ENCODE measurements at regions not wholly inside any gene's neighbourhood (a gene's known extent, or its start where the extent isn't known, plus 50 kb on each side); places are given as distances from the start of the nearest gene placed in this dataset.

DNA sequence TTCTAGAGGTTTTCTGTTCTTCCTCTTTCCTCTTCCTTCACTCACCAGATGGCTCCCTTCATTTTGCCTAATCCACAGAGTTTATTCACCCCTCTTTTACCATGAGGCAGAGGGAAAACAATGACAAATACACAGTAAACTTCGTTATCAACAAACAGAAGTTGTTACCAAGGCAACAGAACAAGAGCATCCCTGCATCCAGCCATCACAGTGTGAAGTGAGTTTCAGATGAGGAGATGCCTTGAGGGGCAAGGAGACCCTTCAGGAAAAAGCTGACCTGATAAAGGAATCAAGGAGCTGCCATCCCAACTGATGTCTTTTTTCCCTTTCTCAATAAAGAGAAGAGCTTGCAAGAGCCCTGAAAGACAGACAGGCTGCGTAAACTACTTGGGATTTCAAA, 195.3 kb downstream of the BRINP2 start:
- no peak overlapping the region for H3K4me3 ChIP-seq
- no peaks in the 10 kb centered on the region for H3K36me3 ChIP-seq (ENCODE audit: insufficient read depth, low read length)
- H3K27ac ChIP-seq: no peak overlapping the region
- H3K9me3 ChIP-seq (ENCODE audit: low read depth, low read length): no peaks in the 10 kb centered on the region
- no peak for DNase-seq (ENCODE audit: low read depth, low spot score)
- no peak overlapping the region for H3K9ac ChIP-seq (ENCODE audit: insufficient read length)
- TF ChIP-seq EZH2 (IDR thresholded peaks at IDR 0.05) (no peak), FOXP2 (optimal IDR thresholded peaks at IDR 0.05; ENCODE audit: control extremely low read depth, extremely low read length, insufficient read depth) (no peak), POLR2AphosphoS5 (IDR thresholded peaks at IDR 0.05; ENCODE audit: borderline replicate concordance, low read depth, low read length) (no peak)

DNA sequence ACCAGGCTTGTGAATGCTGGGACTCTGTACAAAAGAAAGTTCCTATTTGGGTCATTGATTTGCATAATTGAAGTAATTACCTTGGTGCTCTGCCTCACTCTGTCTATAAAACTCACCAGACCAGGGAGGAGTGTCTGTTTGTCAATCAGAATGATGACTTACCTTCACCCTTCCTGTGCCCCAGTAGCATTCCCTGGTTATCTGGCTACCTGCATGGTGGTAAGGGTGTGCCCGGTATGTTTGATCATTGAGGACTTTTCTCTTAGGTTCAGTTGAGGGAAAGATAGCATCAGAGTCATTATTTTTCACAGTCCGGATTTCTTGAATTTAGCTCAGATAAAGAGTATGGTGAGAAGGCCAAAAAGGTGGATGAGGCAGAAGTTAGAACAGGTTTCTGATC, 190.0 kb downstream of the BRINP2 start:
- Histone ChIP-seq H3K9me3 (ENCODE audit: low read depth, low read length) (no peaks in the 10 kb centered on the region), H3K9ac (ENCODE audit: insufficient read length) (no peak overlapping the region), H3K4me3 (no peak overlapping the region), H3K27ac (no peak overlapping the region), H3K36me3 (ENCODE audit: insufficient read depth, low read length) (no peaks in the 10 kb centered on the region)
- TF ChIP-seq POLR2AphosphoS5 (IDR thresholded peaks at IDR 0.05; ENCODE audit: borderline replicate concordance, low read depth, low read length): no peak
- no peak for TF ChIP-seq EZH2 (IDR thresholded peaks at IDR 0.05)
- TF ChIP-seq FOXP2 (optimal IDR thresholded peaks at IDR 0.05; ENCODE audit: control extremely low read depth, extremely low read length, insufficient read depth): no peak
- DNase-seq (ENCODE audit: low read depth, low spot score): no peak

DNA sequence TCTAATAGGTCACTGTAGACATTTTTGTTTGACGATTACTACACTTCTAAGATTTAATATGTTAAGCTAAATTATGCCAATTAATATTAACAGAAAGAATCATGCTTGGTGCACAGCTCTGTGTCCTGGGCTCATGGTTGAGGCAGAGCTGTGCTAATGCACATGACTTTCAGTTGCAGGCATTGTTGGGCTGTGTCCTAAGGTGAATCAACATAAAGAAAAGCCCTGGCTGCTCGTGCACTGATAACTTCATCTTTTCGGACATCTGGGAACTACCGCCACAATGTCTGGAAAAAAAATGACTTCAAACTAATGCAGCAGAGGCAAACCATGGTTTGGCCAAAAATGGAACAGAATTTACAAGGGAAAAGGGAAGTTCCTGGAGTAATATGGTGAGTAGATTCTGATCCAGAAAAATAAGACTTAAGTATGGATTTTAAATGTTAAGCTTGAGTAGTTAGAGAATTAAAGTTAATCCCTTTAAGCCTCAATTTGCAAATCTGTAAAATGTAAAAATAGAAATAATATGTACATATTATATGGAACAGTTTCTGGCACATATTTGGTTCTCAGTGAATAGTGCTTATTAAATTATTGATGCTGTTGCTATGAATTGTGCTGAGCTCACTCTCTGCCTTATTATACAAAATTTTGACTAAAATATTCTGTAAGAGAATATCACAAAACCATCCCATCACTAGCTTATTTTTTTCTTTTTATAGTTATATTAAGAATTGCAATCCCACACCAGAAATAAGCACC, 186.1 kb downstream of the BRINP2 start:
- no peak for DNase-seq (ENCODE audit: low read depth, low spot score)
- Histone ChIP-seq H3K36me3 (ENCODE audit: insufficient read depth, low read length) (no peaks in the 10 kb centered on the region), H3K9me3 (ENCODE audit: low read depth, low read length) (no peaks in the 10 kb centered on the region), H3K27ac (no peak overlapping the region), H3K4me3 (no peak overlapping the region), H3K9ac (ENCODE audit: insufficient read length) (no peak overlapping the region)
- TF ChIP-seq EZH2 (IDR thresholded peaks at IDR 0.05) (no peak), FOXP2 (optimal IDR thresholded peaks at IDR 0.05; ENCODE audit: control extremely low read depth, extremely low read length, insufficient read depth) (no peak)

DNA sequence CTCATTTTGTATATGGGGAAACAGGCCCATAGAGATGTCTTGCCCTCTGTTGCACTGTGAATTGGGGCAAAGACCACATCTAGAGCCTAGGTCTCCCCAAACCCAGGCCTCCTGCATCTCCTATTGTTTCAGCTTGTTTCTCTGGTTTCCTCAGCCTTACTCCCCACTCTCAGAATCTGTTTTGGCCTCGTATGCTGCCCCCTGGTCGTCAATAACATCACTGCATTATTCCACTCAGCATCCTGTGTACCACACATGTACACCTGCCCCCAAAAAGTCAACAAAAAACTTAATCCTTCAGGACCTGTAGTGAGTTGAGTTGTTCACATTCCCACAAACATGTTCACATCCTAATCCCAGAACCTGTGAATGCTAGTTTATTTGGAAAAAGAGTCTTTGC, 184.8 kb downstream of the BRINP2 start:
- no peak overlapping the region for H3K4me3 ChIP-seq
- H3K36me3 ChIP-seq (ENCODE audit: insufficient read depth, low read length): no peaks in the 10 kb centered on the region
- H3K27ac ChIP-seq: no peak overlapping the region
- H3K9me3 ChIP-seq (ENCODE audit: low read depth, low read length): no peaks in the 10 kb centered on the region
- no peak for DNase-seq (ENCODE audit: low read depth, low spot score)
- TF ChIP-seq POLR2AphosphoS5 (IDR thresholded peaks at IDR 0.05; ENCODE audit: borderline replicate concordance, low read depth, low read length): no peak
- TF ChIP-seq FOXP2 (optimal IDR thresholded peaks at IDR 0.05; ENCODE audit: control extremely low read depth, extremely low read length, insufficient read depth): no peak
- TF ChIP-seq EZH2 (IDR thresholded peaks at IDR 0.05): no peak
- H3K9ac ChIP-seq (ENCODE audit: insufficient read length): no peak overlapping the region

DNA sequence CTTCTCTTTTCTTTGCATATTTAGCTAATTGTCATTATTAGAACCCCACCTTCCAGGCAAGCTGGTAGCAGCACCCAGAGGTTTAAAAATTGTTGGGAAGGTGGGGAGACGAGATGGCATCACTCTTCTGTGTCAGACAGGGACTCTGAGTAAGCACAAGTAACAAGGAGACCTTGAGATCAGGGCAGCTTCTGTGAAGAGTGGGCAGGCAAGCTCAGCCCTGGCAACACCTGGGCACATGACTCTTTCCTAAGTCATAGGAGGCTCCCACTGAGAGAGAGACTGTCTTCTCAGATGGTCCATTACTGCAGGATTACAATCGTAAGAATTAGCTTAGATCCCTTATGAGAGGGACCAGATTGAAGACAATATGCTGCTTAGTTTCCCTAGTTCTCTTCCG, 183.5 kb downstream of the BRINP2 start:
- no peaks in the 10 kb centered on the region for H3K9me3 ChIP-seq (ENCODE audit: low read depth, low read length)
- no peak overlapping the region for H3K9ac ChIP-seq (ENCODE audit: insufficient read length)
- no peak overlapping the region for H3K4me3 ChIP-seq
- no peaks in the 10 kb centered on the region for H3K36me3 ChIP-seq (ENCODE audit: insufficient read depth, low read length)
- no peak for DNase-seq (ENCODE audit: low read depth, low spot score)
- TF ChIP-seq POLR2AphosphoS5 (IDR thresholded peaks at IDR 0.05; ENCODE audit: borderline replicate concordance, low read depth, low read length) (no peak), FOXP2 (optimal IDR thresholded peaks at IDR 0.05; ENCODE audit: control extremely low read depth, extremely low read length, insufficient read depth) (no peak)
- no peak overlapping the region for H3K27ac ChIP-seq

DNA sequence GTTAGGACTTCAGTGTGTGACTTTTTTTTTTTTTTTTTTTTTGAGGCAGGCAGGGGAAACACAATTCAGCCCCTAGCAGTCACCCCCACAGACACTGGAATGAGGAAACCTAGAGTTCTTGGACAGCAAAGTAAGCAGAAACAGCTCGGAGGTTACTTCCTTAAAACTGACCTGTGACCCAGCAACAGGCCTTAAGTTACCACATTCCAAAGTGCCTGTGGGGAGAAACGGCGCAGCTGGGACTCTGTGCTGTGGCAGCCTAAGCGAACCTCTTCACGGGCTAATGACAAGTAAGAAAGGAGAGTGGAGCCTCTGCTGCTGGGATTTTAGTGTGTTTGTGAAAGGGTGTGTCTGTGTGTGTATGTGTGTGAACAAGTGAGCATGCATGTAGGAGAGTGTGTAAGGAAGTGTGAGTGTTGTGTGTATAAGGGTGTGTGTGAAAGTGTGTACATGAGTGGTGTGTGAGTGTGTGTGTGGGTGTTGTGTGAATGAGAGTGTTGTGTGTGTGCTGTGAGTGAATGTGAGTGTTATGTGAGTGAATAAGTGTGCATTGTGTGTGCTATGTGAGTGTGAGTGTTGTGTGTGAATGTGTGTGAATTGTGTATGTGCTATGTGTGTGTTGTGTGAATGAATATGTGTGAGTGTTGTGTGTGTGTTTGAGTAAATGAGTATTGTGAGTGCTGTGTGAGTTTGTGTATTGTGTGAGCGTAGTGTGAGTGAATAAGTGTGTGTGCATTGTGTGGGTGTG, 180.8 kb downstream of the BRINP2 start:
- no peak overlapping the region for H3K4me3 ChIP-seq
- no peak for DNase-seq (ENCODE audit: low read depth, low spot score)

DNA sequence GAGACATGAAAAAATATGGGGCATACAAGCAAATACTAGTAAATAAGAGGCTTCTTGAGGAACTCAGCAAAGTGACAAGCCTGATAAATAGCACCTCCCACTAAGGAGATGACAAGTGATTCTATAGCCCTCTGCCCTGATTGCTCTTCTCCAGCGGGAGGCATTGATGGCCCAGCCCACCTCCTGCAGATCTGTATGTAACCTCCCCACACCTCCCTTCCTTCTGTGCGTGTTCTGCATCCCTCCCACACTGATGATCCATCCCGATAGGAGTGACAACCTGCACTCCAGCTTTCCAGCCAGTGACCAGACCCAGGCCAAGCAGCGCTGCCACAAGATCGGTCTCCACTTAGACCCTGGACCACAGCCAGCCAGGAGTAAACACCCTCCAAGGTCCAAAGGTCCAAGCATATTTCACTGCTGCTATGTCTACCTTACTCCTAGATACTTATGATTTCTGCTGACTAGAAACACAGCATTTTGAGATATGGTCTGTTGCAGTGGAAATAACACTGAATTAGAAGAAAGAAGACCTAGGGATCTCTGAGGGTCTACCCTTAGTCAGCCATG, 176.1 kb downstream of the BRINP2 start:
- no peak overlapping the region for H3K4me3 ChIP-seq
- H3K9ac ChIP-seq (ENCODE audit: insufficient read length): no peak overlapping the region
- no peaks in the 10 kb centered on the region for H3K36me3 ChIP-seq (ENCODE audit: insufficient read depth, low read length)
- no peak for DNase-seq (ENCODE audit: low read depth, low spot score)
- no peak for TF ChIP-seq EZH2 (IDR thresholded peaks at IDR 0.05)
- TF ChIP-seq POLR2AphosphoS5 (IDR thresholded peaks at IDR 0.05; ENCODE audit: borderline replicate concordance, low read depth, low read length): no peak
- no peaks in the 10 kb centered on the region for H3K9me3 ChIP-seq (ENCODE audit: low read depth, low read length)
- no peak overlapping the region for H3K27ac ChIP-seq

More for the DNA sequence above, 180.8 kb downstream of the BRINP2 start:
- Histone ChIP-seq H3K36me3 (ENCODE audit: insufficient read depth, low read length) (no peaks in the 10 kb centered on the region), H3K9ac (ENCODE audit: insufficient read length) (no peak overlapping the region), H3K9me3 (ENCODE audit: low read depth, low read length) (no peaks in the 10 kb centered on the region), H3K27ac (no peak overlapping the region)
- TF ChIP-seq POLR2AphosphoS5 (IDR thresholded peaks at IDR 0.05; ENCODE audit: borderline replicate concordance, low read depth, low read length) (no peak), FOXP2 (optimal IDR thresholded peaks at IDR 0.05; ENCODE audit: control extremely low read depth, extremely low read length, insufficient read depth) (no peak), EZH2 (IDR thresholded peaks at IDR 0.05) (no peak)

DNA sequence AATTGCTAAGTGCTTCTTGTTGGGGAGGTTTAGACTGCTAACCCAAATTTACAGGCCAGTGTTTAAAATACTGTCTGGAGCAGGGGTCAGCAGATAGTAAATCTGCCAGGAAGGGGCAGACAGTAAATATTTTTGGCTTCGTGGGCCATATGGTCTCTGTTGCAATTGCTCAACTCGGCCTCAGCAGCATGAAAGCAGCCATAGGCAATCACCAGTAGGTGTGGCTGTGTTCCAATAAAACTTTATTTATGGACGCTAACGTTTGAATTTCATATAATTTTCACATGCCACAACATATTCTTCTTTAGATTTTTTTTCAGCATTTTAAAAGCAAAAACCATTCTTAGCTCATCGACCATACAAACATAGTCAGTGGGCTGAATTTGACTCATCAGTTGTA, 172.7 kb downstream of the BRINP2 start:
- no peak overlapping the region for H3K27ac ChIP-seq

More for the DNA sequence above, 172.7 kb downstream of the BRINP2 start:
- no peaks in the 10 kb centered on the region for H3K36me3 ChIP-seq (ENCODE audit: insufficient read depth, low read length)
- no peaks in the 10 kb centered on the region for H3K9me3 ChIP-seq (ENCODE audit: low read depth, low read length)
- no peak overlapping the region for H3K9ac ChIP-seq (ENCODE audit: insufficient read length)
- TF ChIP-seq POLR2AphosphoS5 (IDR thresholded peaks at IDR 0.05; ENCODE audit: borderline replicate concordance, low read depth, low read length): no peak
- TF ChIP-seq FOXP2 (optimal IDR thresholded peaks at IDR 0.05; ENCODE audit: control extremely low read depth, extremely low read length, insufficient read depth): no peak
- TF ChIP-seq EZH2 (IDR thresholded peaks at IDR 0.05): no peak
- no peak for DNase-seq (ENCODE audit: low read depth, low spot score)
- no peak overlapping the region for H3K4me3 ChIP-seq

Measured in SK-N-MC (cell line).